Suppressor macrophage treated with lipopolysaccharide for 4 hours (primary cell): ENCODE measurements at regions not wholly inside any gene's neighbourhood (a gene's known extent, or its start where the extent isn't known, plus 50 kb on each side); places are given as distances from the start of the nearest gene placed in this dataset.

Experiments used
- DNase-seq: peaks from one replicate; pipeline ENCODE4 v3.0.0-alpha.2; 2020

DNA sequence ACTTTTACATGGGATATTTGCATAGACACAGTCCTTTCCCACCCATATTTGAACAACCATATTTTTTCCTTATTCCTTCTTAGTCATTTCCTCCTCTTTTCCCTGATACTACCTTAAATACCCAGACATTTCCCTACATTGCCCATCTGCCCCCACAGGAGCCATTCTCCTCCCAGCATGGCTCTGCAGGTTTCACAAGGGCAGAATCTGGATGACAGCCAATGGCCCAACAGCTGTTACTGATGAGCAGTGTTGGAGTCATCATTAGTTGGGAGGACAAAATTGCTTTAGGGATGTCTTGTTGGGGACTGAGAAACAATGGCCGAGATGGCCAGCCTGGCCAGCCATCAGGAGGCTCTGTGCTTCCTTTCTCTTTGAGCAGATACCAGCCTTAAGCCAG lies 209.5 kb downstream of the KLF5 start:
- no peak for DNase-seq

- no peak for DNase-seq
Observed at GRCh38 chr13:73266640-73267180, 207.9 kb downstream of the KLF5 start.

DNA sequence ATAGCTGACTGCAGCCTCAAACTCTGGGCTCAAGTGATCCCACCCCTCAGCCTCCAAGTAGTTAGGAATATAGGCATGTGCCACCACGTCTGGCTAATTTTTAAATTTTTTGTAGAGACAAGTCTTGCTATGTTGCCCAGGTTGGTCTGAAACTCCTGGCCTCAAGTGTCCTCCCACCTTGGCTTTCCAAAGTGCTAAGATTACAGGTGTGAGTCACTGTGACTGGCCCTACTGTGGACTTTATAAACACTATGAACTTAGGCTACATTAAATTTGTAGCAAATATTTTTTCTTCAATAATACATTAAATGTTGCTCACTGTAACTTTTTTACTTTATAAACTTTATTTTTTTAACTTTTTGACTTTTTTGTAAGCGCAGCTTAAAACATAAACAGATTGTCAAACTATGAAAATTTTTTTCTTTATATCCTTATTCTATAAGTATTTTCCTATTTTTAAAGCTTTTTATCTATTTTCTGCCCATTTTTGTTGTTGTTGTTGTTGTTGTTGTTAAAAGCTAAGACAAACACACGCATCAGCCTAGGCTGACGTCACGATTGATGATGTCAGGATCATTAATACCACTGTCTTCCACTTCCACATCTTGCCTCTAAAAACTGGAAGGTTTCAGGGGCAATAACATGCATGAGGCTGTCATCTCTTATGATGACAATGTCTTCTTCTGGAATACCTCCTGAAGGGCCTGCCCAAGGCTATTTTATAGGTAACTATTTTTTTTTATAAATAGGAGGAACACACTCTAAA lies 204.2 kb downstream of the KLF5 start:
- no peak for DNase-seq

DNA sequence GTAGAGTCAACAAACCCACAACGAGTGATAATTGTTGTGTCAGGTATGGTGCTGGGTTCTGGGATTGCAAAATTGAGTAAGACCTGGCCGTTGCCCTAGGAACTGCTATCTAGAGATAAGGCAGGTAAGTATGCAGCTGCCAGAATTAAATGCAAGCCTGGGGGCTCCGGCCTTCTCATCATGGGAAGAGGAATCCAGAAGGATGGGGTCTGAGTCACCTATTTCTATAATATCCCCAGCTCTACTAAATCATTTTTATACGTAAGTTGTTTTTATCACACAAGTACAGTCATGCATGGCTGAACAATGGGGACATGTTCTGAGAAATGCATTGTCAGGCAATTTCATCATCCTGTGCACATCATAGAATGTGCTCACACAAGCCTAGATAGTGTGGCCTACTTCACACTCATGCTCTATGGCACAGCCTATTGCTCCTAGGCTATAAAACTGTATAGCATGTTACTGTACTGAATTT lies 203.0 kb downstream of the KLF5 start:
- no peak for DNase-seq

DNA sequence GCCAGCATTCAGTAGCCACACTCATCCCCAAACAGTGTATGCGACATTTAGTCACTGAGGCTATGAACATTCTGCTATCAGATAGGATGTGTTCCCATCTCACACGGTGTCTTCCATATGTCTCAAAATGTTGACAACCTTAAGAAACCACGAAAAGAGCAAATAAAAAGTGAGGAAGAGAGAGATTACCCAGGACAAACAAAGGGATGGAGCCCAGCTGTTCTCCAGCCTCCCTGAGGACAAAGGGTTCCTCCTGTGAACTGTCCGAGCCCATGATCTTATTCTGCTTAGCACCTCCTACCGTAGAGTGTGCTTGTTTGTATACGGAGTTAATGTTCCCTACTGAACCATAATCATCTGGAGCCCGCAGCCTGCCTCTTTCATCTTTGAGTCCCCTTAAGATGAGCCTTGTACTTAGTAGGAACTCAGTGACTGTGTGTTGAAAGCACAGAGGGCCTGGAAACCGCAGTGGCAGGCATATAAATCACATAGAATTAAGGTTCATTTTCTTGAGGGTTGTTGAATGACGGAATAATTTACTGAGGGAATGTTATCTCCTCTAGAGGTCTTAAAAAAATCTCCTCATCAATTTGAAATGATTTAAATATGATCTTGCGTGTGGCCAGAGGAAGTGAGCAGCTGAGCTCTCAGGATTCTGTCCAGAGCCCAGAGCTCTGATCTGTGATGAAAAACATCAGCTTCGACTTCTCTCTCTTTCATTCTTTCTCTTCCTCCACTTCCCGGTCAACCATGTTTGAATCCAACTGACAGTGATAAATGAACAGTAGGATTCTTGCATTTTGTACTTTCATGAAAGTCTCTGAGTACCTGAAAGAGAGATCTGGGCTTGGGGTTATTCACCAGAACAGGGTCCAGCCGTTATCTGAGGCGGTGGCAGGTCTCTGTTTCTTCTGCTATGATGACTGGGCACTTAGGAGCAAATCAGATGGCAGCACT lies 200.5 kb downstream of the KLF5 start:
- DNase-seq, result no peak

DNA sequence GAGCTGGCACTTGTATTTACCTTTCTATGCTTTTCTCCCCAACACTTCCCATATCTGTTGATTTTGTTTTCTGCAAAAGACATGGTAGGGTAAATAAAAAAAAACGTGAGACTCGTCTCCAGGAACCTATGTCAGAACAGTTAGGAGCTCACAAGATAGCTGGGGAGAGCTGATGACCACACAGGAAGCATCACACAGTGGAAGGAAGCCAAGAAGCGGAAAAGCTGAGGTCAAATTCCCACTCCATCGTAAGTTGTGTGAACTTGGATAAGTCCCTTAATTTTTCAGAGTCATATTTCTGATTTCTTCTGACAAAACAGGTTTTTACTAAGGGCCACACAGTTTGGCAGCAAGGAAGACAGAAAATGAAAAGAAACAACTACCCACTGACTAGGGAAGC lies 199.6 kb downstream of the KLF5 start:
- peak; percentile 8 for DNase-seq

DNA sequence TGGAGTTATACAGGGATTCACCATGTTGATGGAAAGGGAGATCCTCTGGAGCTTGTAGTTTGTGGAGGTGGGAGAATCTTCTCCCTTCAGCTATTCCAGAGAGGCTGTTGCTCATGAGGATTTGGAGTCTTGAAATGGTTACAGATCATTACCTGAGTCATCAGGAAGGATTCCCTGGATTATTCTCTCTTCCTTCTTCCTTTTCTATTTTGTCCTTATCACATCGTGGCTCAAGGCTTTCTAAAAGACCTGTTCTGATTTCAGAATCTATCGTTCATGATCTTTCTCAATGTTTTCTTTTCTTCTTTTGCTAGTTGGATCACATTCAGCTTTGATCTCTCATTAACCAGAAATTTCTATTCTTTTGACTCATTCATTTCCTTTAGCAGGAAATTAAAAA lies 196.0 kb downstream of the KLF5 start:
- no peak for DNase-seq

DNA sequence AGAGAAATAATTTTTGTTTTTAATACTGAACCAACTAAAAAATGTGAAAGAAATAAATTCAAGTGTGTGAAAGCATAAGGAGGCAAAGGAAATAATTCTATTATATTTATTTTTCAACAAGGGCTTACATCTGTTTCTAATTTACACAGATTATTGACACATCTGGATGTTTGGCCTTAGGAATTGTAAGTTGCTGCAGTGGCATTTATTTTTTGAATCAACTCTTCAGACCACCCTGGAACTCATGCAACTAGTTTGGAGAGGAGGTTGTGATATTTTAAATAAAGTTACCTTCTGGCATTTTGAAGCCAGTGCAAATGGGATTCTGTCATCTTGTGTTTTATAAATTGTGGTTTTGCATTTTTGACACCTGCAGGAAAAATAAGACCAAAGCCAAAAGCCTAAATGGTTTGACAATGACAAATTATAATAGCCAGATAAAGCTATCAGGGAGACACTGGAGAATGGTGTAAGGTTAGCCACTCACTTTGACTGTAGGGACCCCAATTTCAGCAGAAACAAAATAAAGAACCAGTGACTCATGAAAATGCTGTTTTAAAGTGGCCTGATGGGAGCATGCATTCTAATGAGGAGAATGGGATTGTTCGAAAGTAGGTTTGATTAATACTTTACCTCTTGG lies 192.9 kb downstream of the KLF5 start:
- no peak for DNase-seq

DNA sequence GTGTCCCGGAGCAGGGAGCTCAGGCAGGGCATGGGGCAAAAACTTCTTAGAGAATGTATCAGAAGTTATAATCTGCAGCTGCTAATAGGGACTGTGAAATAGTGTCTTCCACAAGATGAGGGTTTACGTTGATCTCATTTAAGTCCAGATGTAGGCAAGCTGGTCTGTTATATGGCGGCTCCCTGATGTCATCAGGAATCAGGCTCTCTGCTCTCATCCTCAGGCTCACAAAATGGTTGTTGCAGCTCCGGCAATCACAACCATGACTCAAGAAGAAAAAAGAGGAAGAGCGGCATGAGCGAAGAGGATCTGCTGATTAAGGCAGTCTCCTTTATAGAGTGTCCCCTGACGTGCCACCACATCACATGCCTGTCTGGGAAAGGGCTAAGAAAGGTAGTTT lies 191.3 kb downstream of the KLF5 start:
- DNase-seq, result peak; percentile 16

DNA sequence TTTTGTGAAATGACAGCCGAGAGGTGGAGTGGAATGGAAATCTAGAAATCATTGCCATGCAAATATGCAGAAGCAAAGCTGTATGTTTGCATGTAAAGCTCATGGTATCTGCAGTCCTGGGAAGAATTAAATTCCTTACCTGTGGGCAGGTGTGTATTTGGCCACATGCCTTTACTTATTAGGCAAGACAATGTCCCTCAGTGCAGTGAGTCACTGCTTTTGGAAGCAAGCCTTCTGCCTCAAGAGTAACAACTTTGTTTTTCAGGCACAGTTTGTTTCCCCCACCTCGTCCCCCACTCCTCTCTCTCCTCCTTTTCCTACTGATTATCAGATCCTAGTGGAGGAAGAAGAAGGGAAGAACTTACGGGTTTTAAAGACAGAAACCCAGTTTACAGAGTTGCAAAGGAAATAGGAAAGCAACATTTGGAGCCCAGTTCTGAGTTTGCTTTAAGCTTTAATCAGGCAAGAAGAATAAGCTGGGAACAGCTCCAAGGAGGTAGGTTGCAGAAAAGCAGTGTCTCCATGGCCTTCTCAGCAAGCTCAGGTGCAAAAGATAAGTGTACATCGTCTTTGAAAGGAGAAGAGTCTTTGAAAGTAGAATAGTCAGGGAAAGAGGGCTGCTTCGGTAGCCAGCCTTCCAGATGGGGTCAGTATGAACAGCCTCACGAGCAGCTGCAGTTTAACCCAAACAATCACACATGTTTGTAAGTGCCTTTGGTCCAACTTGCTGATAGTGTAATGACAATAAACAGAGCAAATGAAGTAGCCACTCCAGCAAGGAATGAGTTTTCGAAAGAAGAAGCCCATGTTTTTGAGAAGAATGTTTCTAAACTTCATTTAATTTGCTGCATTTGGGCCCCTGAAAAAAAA lies 190.1 kb downstream of the KLF5 start:
- DNase-seq, result no peak

- no peak for DNase-seq
Observed at GRCh38 chr13:73248154-73248553, 189.3 kb downstream of the KLF5 start.

DNA sequence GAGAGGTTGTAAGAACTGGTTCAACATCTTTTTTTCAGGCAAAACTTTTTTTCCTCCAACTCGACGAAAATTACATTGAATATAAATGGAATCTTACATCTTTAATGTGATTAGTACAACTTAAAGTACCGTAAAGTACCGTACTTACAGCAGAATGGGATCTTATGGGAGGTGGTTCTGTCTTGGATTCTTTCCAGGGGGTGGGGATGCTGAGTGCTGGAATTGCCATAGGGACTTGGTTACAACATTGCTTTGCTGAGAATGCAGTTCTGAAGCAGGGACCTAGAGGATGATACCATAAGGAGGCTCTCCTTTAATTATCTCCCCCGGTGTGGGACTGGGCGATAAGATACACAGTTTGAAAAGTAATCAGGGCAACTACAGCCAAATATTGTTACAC lies 186.4 kb downstream of the KLF5 start:
- DNase-seq, result no peak

DNA sequence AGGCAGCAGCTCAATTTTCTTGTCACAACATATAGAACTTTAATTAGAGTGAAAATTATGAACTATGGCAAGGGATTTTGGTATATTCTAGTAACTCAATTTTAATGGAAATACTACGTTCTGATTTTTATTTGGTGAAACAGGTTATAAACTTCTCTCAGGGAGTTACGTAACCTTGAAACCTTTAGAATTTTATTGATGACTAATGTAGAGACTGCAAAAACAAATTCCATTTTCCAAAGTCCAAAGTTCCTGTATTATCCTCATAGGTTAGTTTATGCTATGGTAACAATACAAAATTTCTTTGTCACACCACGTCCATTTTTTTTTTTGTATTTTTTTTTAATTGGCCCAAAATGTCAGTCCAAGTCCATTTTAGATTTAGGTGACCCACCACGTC lies 185.7 kb downstream of the KLF5 start:
- no peak for DNase-seq

GRCh38 chr13:73242515-73243015 lies 183.8 kb downstream of the KLF5 start:
- no peak for DNase-seq

DNA sequence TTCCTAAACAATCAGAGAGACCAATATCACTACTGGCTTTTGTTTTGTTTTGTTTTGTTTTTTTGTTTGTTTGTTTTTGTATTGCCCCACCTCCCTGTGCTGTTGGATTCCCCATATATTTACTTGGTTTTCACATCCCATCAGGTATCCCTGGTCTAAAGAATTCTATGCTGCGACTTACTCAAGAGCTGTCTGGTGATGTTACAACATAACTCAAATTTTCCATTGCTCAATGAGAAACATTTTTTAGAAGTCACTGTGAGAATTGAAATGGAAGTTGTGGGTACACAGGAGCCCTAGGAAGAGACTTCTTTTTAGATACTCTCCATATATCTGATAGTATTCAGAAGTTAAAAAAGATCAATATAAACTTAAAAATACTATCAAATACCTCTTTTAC lies 181.4 kb downstream of the KLF5 start:
- no peak for DNase-seq

DNA sequence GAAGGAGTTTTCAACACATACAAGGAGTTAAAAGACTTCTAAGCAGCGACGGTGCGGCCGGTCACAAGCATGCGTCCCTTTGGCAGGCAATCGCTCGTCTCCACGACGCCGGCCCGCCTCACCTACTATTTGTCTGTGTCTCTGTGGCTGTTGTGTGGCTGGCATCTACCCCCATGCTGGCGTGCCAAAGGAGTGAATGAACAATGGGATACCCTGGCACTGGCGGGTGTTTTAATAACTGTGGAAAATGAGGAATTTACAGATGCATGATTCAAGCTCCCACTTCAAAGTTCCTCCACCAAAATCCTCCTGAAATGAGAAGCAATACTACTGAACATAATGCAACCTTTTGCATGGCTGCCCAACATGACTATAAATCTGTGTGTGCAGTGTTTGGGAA lies 176.6 kb downstream of the KLF5 start:
- DNase-seq, result no peak

DNA sequence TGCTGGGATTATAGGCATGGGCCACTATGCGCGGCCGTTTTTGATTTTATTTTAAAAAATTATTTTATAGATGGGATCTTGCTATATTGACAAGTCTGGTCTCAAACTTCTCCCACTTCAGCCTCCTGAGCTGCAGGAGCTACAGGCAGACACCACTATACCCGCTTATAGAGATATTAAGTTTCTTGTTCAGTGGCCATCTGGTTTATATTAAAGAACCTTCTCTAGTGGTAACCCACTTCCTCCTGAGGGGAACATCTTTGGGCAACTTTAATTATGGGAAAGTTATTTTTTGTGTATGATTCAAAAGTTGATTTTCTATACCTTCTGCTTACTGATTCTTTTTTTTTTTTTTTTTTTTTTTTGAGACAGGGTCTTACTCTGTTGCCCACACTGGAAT lies 172.7 kb downstream of the KLF5 start:
- no peak for DNase-seq

- DNase-seq, result peak; percentile 69
Observed at GRCh38 chr13:73230716-73231115, 171.9 kb downstream of the KLF5 start.

DNA sequence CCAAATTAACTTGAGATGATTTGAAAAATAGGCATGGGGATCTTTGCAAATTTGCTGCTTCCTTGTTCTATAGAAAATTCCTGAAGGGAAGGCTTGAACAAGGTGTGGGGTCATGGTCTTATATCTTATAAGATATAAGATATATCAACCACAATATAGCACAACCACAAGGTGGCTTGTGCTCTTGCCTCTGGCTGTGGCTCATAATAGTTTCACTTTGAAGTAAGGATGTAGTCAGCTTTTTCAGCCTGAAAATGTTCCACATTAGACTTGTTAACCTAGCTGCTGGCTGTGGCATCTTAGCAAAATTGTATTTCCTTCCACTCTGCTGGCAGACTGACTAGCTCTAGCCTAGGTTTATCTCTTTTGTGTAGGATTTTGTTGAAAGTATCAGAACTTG lies 169.7 kb downstream of the KLF5 start:
- peak; percentile 11 for DNase-seq

DNA sequence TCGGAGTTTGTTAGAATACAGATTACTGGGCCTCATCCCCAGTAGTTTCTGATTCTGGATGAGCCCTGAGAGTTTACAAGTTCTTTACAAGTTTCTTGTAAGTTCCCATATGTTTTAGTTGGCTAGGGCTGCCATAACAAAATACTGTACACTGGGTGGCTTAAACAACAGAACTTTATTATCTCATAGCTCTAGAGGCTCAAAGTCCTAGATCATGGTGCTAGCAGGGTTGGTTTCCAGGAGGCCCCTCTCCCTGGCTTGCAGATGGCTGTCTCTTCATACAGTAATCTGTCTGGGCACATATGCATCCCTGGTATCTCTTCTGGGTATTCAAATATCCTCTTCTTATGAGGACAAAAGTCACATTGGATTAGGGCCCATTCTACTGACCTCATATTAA lies 167.2 kb downstream of the KLF5 start:
- DNase-seq, result no peak

- peak; percentile 51 for DNase-seq
Observed at GRCh38 chr13:73224703-73225102, 165.9 kb downstream of the KLF5 start.

GRCh38 chr13:73223372-73223781 lies 164.6 kb downstream of the KLF5 start:
- no peak for DNase-seq
